ENCODE measurements at regions not wholly inside any gene's neighbourhood (a gene's known extent, or its start where the extent isn't known, plus 50 kb on each side); places are given as distances from the start of the nearest gene placed in this dataset.
"Not testable (repeated sequence)": the region's sequence is repeated elsewhere in the genome, so short reads cannot be mapped to it uniquely, and the experiment has no call there.

DNA sequence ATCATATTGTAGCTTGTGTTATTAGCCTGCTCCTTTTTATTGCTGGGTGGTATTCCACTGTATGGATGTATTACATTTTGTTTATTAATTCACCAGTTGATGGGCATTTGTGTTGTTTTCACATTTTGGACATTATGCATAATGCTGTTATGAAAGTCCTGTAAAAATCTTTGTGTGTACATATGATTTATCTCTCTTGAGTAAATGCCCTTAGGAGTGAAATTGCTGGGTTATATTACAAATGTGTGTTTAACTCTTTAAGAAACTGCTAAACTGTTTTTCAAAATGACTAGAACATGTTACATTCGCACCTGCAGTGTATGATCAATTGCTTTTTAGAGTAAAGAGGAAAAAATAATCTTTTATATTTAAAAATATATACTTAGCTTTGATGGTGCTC is 54.4 kb upstream of the TP53I11 start:
- Histone ChIP-seq H3K4me3 (ENCODE audit: control extremely low read depth in 1 of 5, extremely low read depth in 1 of 5, insufficient read depth in 1 of 5, low read depth in 2 of 5, low read length in 4 of 5) (no peak overlapping the region), H3K4me1 (ENCODE audit: control insufficient read depth in 2 of 2, insufficient read depth in 2 of 2, low read length in 2 of 2) (no peaks in the 10 kb centered on the region), H4K20me1 (ENCODE audit: control insufficient read depth, insufficient read depth, low read length, poor library complexity, severe bottlenecking) (no peaks in the 10 kb centered on the region), H3K27ac (ENCODE audit: low read length in 2 of 2) (no peak overlapping the region), H3K4me2 (replicated peaks; ENCODE audit: low read depth, low read length, poor library complexity, severe bottlenecking) (no peak overlapping the region), H3K79me2 (ENCODE audit: control insufficient read depth, insufficient read depth, low read length) (no peaks in the 10 kb centered on the region), H3K9ac (ENCODE audit: low read length) (no peak overlapping the region), H3K9me3 (ENCODE audit: control extremely low read depth in 1 of 3, control insufficient read depth in 2 of 3, insufficient read depth in 1 of 3, low read length in 2 of 3) (no peaks in the 10 kb centered on the region), H3K27me3 (replicated peaks in 1 of 4; ENCODE audit: control extremely low read depth in 1 of 4, control insufficient read depth in 3 of 4, insufficient read depth in 4 of 4, low read length in 3 of 4) (no peaks in the 10 kb centered on the region), H2AFZ (ENCODE audit: insufficient read depth, low read depth, low read length, poor library complexity, severe bottlenecking) (no peak overlapping the region), H3K36me3 (replicated peaks in 1 of 2; ENCODE audit: control extremely low read depth in 1 of 2, control insufficient read depth in 1 of 2, extremely low read depth in 1 of 2, insufficient read depth in 2 of 2, low read length in 1 of 2) (no peaks in the 10 kb centered on the region)
- no peak for ATAC-seq (ENCODE audit: low read depth)
- Mint-ChIP-seq H3K9me3 (ENCODE audit: insufficient read depth) (no peaks in the 10 kb centered on the region), H3K27me3 (peaks cover 10% of the 10 kb centered on the region), H3K27ac (no peak overlapping the region), H3K4me1 (no peaks in the 10 kb centered on the region), H3K4me3 (no peak overlapping the region)
- CTCF ChIA-PET, result no interaction called here
- DNase-seq, result no peak
- intact Hi-C loops (cut with micrococcal nuclease), result no loop called here
- no CpG with 5 or more reads among the region's 1 CpG for WGBS (ENCODE audit: insufficient coverage)
- TF ChIP-seq EZH2 (IDR thresholded peaks at IDR 0.05; ENCODE audit: borderline replicate concordance, insufficient read depth, low read depth, low read length, poor library complexity, severe bottlenecking) (no peak), CTCF (IDR thresholded peaks at IDR 0.05) (no peak)
- POLR2A ChIA-PET, result no interaction called here

- ATAC-seq (ENCODE audit: low read depth) (no peak), DNase-seq (no peak)
- Mint-ChIP-seq H3K9me3 (ENCODE audit: insufficient read depth) (no peaks in the 10 kb centered on the region), H3K4me1 (no peaks in the 10 kb centered on the region), H3K27me3 (peaks cover 10% of the 10 kb centered on the region), H3K4me3 (no peak overlapping the region), H3K27ac (no peak overlapping the region)
- H3K79me2 ChIP-seq (ENCODE audit: control insufficient read depth, insufficient read depth, low read length), result no peaks in the 10 kb centered on the region
- no peaks in the 10 kb centered on the region for H3K36me3 ChIP-seq (replicated peaks in 1 of 2; ENCODE audit: control extremely low read depth in 1 of 2, control insufficient read depth in 1 of 2, extremely low read depth in 1 of 2, insufficient read depth in 2 of 2, low read length in 1 of 2)
- H4K20me1 ChIP-seq (ENCODE audit: control insufficient read depth, insufficient read depth, low read length, poor library complexity, severe bottlenecking), result no peaks in the 10 kb centered on the region
- no peak overlapping the region for H3K4me2 ChIP-seq (replicated peaks; ENCODE audit: low read depth, low read length, poor library complexity, severe bottlenecking)
- H3K4me1 ChIP-seq (ENCODE audit: control insufficient read depth in 2 of 2, insufficient read depth in 2 of 2, low read length in 2 of 2), result no peaks in the 10 kb centered on the region
- ChIA-PET POLR2A (no interaction called here), CTCF (interaction anchor here (0.6 kb wide), 1 partner anchor 10 kb away, joined by 3 read pairs; no protein-coding TSS in a partner anchor)
- H3K9ac ChIP-seq (ENCODE audit: low read length), result no peak overlapping the region
- H3K4me3 ChIP-seq (ENCODE audit: control extremely low read depth in 1 of 5, extremely low read depth in 1 of 5, insufficient read depth in 1 of 5, low read depth in 2 of 5, low read length in 4 of 5), result no peak overlapping the region
- no peak overlapping the region for H2AFZ ChIP-seq (ENCODE audit: insufficient read depth, low read depth, low read length, poor library complexity, severe bottlenecking)
- intact Hi-C loops (cut with micrococcal nuclease), result no loop called here
- TF ChIP-seq EZH2 (IDR thresholded peaks at IDR 0.05; ENCODE audit: borderline replicate concordance, insufficient read depth, low read depth, low read length, poor library complexity, severe bottlenecking) (no peak), CTCF (IDR thresholded peaks at IDR 0.05) (no peak)
- H3K27me3 ChIP-seq (replicated peaks in 1 of 4; ENCODE audit: control extremely low read depth in 1 of 4, control insufficient read depth in 3 of 4, insufficient read depth in 4 of 4, low read length in 3 of 4), result peaks cover 0 to 5% (median 0%) of the 10 kb centered on the region in 4 experiments
- no peak overlapping the region for H3K27ac ChIP-seq (ENCODE audit: low read length in 2 of 2)
- H3K9me3 ChIP-seq (ENCODE audit: control extremely low read depth in 1 of 3, control insufficient read depth in 2 of 3, insufficient read depth in 1 of 3, low read length in 2 of 3), result peaks cover 0 to 2% (median 0%) of the 10 kb centered on the region in 3 donors
- 80% methylated on average over 7 of the region's 8 CpGs for WGBS (ENCODE audit: insufficient coverage)
These were observed 56.3 kb upstream of the TP53I11 start for GRCh38 chr11:45007011-45007410.

- intact Hi-C loops (cut with micrococcal nuclease); H3K27ac Mint-ChIP-seq; H2AFZ ChIP-seq (ENCODE audit: insufficient read depth, low read depth, low read length, poor library complexity, severe bottlenecking); H3K9me3 Mint-ChIP-seq (ENCODE audit: insufficient read depth); H3K36me3 ChIP-seq (replicated peaks in 1 of 2; ENCODE audit: control extremely low read depth in 1 of 2, control insufficient read depth in 1 of 2, extremely low read depth in 1 of 2, insufficient read depth in 2 of 2, low read length in 1 of 2); H3K9me3 ChIP-seq (ENCODE audit: control extremely low read depth in 1 of 3, control insufficient read depth in 2 of 3, insufficient read depth in 1 of 3, low read length in 2 of 3); H3K79me2 ChIP-seq (ENCODE audit: control insufficient read depth, insufficient read depth, low read length); H3K4me1 ChIP-seq (ENCODE audit: control insufficient read depth in 2 of 2, insufficient read depth in 2 of 2, low read length in 2 of 2); H3K4me2 ChIP-seq (replicated peaks; ENCODE audit: low read depth, low read length, poor library complexity, severe bottlenecking); H4K20me1 ChIP-seq (ENCODE audit: control insufficient read depth, insufficient read depth, low read length, poor library complexity, severe bottlenecking); ATAC-seq (ENCODE audit: low read depth); H3K27ac ChIP-seq (ENCODE audit: low read length in 2 of 2); H3K4me3 Mint-ChIP-seq; DNase-seq; H3K4me3 ChIP-seq (ENCODE audit: control extremely low read depth in 1 of 5, extremely low read depth in 1 of 5, insufficient read depth in 1 of 5, low read depth in 2 of 5, low read length in 4 of 5); H3K9ac ChIP-seq (ENCODE audit: low read length): not testable (repeated sequence)
- peaks cover 0 to 16% (median 0%) of the 10 kb centered on the region in 4 experiments for H3K27me3 ChIP-seq (replicated peaks in 1 of 4; ENCODE audit: control extremely low read depth in 1 of 4, control insufficient read depth in 3 of 4, insufficient read depth in 4 of 4, low read length in 3 of 4)
- ChIA-PET CTCF (interaction anchor here (1.1 kb wide), 1 partner anchor 9 kb away, joined by 3 read pairs; no protein-coding TSS in a partner anchor), POLR2A (interaction anchor here (1.3 kb wide), 1 partner anchor 15 kb away, joined by 5 read pairs; no protein-coding TSS in a partner anchor)
- no CpG with 5 or more reads among the region's 5 CpGs for WGBS (ENCODE audit: insufficient coverage)
- Mint-ChIP-seq H3K27me3 (peaks cover 16% of the 10 kb centered on the region), H3K4me1 (peaks cover 18% of the 10 kb centered on the region)
These were observed 65.3 kb upstream of the TP53I11 start for GRCh38 chr11:45015983-45016382.
